ENCODE measurements at regions not wholly inside any gene's neighbourhood (a gene's known extent, or its start where the extent isn't known, plus 50 kb on each side); places are given as distances from the start of the nearest gene placed in this dataset.
"Not testable (repeated sequence)": the region's sequence is repeated elsewhere in the genome, so short reads cannot be mapped to it uniquely, and the experiment has no call there.

DNA sequence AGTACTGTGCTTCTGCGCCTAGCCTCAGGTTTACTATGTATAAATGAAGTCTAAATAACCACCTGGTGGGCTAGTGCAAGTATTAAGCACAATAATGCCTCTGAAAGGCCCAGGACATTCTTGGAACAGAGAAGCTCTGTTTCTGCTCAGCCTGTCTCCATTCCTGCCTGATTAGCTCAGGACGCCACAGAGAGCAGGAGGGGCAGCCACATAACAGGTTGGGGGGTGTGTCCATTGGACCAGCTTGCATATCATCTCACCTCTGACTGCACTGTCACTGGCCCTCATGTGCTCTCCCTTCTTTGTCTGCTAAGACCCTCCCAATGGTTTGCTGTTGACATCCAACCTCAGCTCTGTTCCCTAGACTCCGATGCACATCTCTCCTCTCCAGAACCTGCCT lies 52.8 kb upstream of the IKZF1 start:
- no peak for DNase-seq (ENCODE audit: low read depth)
- TF ChIP-seq, protein P1, sequence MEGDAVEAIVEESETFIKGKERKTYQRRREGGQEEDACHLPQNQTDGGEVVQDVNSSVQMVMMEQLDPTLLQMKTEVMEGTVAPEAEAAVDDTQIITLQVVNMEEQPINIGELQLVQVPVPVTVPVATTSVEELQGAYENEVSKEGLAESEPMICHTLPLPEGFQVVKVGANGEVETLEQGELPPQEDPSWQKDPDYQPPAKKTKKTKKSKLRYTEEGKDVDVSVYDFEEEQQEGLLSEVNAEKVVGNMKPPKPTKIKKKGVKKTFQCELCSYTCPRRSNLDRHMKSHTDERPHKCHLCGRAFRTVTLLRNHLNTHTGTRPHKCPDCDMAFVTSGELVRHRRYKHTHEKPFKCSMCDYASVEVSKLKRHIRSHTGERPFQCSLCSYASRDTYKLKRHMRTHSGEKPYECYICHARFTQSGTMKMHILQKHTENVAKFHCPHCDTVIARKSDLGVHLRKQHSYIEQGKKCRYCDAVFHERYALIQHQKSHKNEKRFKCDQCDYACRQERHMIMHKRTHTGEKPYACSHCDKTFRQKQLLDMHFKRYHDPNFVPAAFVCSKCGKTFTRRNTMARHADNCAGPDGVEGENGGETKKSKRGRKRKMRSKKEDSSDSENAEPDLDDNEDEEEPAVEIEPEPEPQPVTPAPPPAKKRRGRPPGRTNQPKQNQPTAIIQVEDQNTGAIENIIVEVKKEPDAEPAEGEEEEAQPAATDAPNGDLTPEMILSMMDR (IDR thresholded peaks at IDR 0.05; ENCODE audit: low read length, missing control alignments), result no peak
- no peak overlapping the region for H3K4me3 ChIP-seq (replicated peaks; ENCODE audit: low read depth, low read length)

- DNase-seq (ENCODE audit: low read depth), result no peak
- TF ChIP-seq, protein P1 (IDR thresholded peaks at IDR 0.05; ENCODE audit: low read length, missing control alignments), result no peak
- H3K4me3 ChIP-seq (replicated peaks; ENCODE audit: low read depth, low read length), result no peak overlapping the region
Observed at GRCh38 chr7:50246551-50246950, 58.0 kb upstream of the IKZF1 start.

DNA sequence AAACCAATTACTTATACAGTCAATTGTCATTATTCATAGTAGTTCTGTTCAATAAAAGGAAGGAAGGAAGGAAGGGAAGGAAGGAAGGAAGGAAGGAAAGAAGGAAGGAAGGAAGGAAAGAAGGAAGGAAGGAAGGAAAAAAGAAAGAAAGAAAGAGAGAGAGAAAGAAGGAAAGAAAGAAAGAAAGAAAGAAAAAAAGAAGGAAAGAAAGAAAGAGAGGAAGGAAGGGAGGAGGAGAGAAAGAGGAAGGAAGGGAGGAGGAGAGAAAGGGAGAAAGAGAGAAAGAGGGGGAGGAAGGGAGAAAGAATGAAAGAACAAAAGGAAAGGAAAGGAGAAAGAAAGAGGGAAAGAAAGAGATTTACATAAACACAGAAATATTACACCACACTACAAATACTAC lies 62.4 kb upstream of the IKZF1 start:
- DNase-seq (ENCODE audit: low read depth); H3K4me3 ChIP-seq (replicated peaks; ENCODE audit: low read depth, low read length): not testable (repeated sequence)

- not testable (repeated sequence) for DNase-seq (ENCODE audit: low read depth); H3K4me3 ChIP-seq (replicated peaks; ENCODE audit: low read depth, low read length)
Observed at GRCh38 chr7:50240699-50241098, 63.8 kb upstream of the IKZF1 start.

GRCh38 chr7:50229964-50230363 lies 74.6 kb upstream of the IKZF1 start:
- no peak overlapping the region for H3K4me3 ChIP-seq (replicated peaks; ENCODE audit: low read depth, low read length)
- TF ChIP-seq, protein P1 (IDR thresholded peaks at IDR 0.05; ENCODE audit: low read length, missing control alignments), result peak; percentile 20
- peak; percentile 2 for DNase-seq (ENCODE audit: low read depth)

DNA sequence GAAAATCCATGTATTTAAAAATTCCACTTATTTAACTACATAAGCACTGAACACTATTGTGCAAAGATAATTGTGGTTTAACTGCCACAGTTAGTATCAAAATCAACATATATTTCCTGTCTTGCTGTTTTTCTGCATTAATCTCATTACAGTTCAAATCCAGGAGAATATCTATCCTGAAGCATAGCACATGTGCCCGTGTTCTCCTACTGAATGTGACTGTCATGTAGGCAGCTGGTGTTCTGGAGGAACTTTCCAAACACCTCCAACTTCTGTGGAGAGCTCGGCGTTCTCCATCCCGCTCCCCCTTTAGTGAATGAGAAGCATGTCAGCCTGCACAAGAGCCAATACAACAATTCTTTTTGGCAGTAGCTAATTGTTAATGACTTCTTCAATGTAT lies 76.4 kb upstream of the IKZF1 start:
- TF ChIP-seq, protein P1 (IDR thresholded peaks at IDR 0.05; ENCODE audit: low read length, missing control alignments), result no peak
- no peak for DNase-seq (ENCODE audit: low read depth)
- no peak overlapping the region for H3K4me3 ChIP-seq (replicated peaks; ENCODE audit: low read depth, low read length)

DNA sequence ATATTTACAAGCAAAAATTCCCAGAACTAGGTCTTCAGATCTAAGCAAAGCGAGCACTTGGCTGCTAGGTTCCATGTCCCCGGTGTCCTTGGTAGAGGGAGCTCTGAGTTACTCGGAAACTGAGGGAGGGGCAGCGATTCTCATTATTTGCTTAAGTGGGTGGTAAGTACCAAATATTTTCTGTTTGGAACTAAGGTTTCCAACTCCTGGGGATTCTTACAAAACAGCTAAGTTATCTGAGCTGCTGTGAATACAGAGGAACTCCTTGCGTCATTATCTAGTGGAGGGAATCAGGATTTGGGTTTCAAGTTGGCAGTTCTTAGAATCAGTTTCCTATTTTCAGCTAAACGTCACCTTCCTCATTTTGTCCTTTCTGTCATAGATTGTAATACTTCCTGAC lies 76.8 kb upstream of the IKZF1 start:
- no peak overlapping the region for H3K4me3 ChIP-seq (replicated peaks; ENCODE audit: low read depth, low read length)
- DNase-seq (ENCODE audit: low read depth), result no peak
- TF ChIP-seq, protein P1 (IDR thresholded peaks at IDR 0.05; ENCODE audit: low read length, missing control alignments), result no peak

GRCh38 chr7:50226669-50227068 lies 77.8 kb upstream of the IKZF1 start:
- H3K4me3 ChIP-seq (replicated peaks; ENCODE audit: low read depth, low read length), result no peak overlapping the region
- TF ChIP-seq, protein P1 (IDR thresholded peaks at IDR 0.05; ENCODE audit: low read length, missing control alignments), result no peak
- DNase-seq (ENCODE audit: low read depth), result no peak

Data from fibroblast of pulmonary artery (primary cell).